GM12873 (cell line): ENCODE measurements at regions not wholly inside any gene's neighbourhood (a gene's known extent, or its start where the extent isn't known, plus 50 kb on each side); places are given as distances from the start of the nearest gene placed in this dataset.

ENCODE experiments used
- TF ChIP-seq, protein P1 (sequence below): IDR thresholded peaks from 2 replicates; pipeline ENCODE4 v1.5.1; 2012; ENCODE audit warnings: low read depth, mild to moderate bottlenecking, moderate library complexity, low read length, control low read depth; ENCODE audit not compliant: insufficient read depth; ENCODE audit errors: missing control alignments

DNA sequence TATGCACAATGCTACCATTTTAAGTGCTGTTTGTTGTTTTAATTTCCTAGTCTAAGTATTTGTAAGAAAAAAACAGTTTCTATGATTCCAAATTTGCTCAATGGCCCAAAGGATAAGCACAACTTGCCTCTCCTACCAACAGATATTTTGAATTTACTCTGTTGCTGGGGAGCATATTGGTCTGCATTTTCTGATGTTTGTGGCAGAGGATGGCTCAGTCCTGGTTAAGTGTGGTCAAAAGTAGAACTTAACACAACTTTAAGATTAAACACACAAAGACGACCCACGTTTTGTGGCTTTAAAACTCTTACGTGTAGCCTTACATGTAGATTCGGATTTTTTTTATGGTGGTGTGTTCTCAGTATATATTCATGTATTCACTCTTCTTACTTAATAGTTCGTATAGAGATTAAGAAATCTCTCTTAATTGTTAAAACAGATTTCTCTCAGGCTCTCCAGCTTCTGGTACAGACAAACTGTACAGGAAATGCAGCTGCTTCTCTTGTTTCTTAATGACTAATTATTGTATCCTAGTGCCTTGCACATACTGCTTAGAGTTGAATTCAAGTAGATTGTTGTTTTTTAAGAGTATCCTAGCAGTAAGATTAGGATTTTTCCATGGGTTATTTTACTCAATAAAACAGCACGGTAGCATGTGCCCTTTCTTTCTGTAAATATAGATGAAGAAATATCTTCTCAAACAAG lies 86.2 kb downstream of the GPR85 start:
- TF ChIP-seq, protein P1, sequence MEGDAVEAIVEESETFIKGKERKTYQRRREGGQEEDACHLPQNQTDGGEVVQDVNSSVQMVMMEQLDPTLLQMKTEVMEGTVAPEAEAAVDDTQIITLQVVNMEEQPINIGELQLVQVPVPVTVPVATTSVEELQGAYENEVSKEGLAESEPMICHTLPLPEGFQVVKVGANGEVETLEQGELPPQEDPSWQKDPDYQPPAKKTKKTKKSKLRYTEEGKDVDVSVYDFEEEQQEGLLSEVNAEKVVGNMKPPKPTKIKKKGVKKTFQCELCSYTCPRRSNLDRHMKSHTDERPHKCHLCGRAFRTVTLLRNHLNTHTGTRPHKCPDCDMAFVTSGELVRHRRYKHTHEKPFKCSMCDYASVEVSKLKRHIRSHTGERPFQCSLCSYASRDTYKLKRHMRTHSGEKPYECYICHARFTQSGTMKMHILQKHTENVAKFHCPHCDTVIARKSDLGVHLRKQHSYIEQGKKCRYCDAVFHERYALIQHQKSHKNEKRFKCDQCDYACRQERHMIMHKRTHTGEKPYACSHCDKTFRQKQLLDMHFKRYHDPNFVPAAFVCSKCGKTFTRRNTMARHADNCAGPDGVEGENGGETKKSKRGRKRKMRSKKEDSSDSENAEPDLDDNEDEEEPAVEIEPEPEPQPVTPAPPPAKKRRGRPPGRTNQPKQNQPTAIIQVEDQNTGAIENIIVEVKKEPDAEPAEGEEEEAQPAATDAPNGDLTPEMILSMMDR, result no peak

- TF ChIP-seq, protein P1, result no peak
Observed at GRCh38 chr7:112997831-112998230, 88.8 kb downstream of the GPR85 start.

DNA sequence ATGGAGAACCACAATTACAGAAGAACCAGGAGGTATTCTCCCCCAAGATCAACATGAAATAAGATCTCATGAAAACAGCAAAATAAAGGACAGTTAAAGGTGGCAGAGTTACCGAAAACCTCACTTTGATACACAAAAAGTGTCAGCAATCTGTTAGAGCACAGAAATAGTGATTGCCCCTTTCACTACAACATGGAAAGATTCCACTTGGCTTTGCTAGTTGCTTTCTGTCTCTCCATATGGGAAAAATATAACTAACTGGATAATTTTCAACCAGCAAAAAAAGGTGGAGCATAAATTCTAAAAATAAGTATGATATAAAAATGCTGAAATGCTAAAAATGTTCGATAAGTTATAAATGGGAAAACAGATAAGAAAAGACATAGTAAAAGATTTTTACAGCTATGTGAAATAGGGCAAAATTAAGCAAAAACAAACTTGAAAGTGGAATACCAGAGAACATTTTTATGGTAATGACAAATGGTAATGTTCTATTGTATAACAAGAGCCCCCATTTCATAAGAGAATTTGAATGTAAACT lies 90.2 kb downstream of the GPR85 start:
- TF ChIP-seq, protein P1, result no peak

DNA sequence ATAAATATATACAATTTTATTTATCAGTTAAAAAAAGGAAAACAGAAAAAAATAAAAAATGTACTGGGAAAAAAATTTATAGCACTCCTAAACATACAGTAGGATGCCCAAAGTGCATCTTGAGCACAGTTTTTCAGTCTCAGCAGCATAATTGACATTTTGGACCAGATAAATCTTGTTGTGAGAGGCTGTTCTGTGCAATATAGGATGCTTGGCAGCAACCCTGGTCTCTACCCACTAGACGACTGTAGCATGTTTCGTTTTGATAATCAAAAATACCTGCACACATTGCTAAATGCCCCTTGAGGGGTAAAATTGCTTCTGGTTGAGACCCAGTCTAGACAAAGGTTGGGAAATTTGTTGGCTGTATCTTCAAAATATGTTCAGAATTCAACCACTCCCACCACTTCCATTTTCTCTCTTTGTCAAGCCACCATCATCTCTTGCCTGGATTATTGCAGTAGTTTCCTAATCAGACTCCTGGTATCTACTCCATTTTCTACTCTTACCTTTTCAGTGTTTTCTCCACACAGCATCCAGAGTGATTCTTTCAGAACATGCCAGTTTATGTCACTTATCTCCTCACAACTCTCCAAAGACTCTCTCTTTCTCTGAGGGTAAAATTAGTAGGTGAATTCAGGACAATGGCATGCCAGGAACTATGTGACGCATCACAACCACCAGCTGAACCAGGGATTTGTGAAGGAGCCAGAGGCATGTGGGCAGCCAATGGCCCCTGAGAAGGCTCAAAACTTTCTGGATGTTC lies 91.4 kb downstream of the GPR85 start:
- TF ChIP-seq, protein P1, result no peak

DNA sequence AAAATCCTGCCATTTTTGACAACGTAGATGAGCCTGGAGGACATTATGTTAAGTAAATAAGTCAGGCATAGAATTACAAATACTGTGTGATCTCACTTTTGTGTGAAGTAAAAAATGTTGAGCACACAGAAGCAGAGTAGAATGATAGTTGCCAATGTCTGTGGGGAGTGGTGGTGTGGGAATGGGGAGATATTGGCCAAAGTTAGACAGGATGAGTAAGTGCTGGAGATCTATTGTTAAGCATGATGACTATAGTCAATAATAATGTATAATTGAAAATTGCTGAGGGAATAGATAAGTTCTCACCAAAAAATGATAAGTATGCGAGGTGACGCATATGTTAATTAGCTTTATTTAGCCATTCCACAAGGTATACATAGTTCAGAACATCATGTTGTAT lies 92.0 kb downstream of the GPR85 start:
- TF ChIP-seq, protein P1, result no peak

GRCh38 chr7:112990624-112991023 lies 96.0 kb downstream of the GPR85 start:
- TF ChIP-seq, protein P1, result no peak

DNA sequence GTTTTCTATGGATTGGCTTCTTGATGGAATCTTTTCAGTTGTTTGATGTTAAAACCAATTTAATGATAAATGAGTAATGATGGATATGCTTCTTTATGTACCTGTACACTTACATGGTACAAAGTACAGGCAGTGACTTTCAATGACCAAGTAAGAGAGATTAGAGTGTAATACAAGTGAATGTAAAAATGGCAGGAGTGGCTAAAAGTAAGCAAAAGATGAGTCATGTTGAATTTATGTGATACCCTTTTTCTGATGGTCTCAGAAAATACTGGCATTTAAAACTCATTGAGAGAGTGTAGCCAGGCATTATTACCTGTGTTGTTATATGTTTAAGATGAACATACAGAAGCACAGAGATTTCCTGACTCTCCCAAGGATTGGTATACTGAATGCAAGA lies 97.1 kb downstream of the GPR85 start:
- TF ChIP-seq, protein P1, result no peak
